NB4 (cell line): ENCODE measurements at regions not wholly inside any gene's neighbourhood (a gene's known extent, or its start where the extent isn't known, plus 50 kb on each side); places are given as distances from the start of the nearest gene placed in this dataset.

Source experiments
- CTCF ChIP-seq: IDR thresholded peaks from one replicate; pipeline ENCODE4 v1.5.1; 2012; ENCODE audit warnings: low read depth, low read length
- MAX ChIP-seq: IDR thresholded peaks from 2 replicates; pipeline ENCODE4 v1.6.1; 2011; ENCODE audit warnings: low read depth, low read length

GRCh38 chr2:23065210-23065609 lies 319.8 kb upstream of the KLHL29 start:
- TF ChIP-seq CTCF, result no peak
- TF ChIP-seq MAX, result no peak
